SKM-1 (cell line): ENCODE measurements at regions not wholly inside any gene's neighbourhood (a gene's known extent, or its start where the extent isn't known, plus 50 kb on each side); places are given as distances from the start of the nearest gene placed in this dataset.
"Not testable (repeated sequence)": the region's sequence is repeated elsewhere in the genome, so short reads cannot be mapped to it uniquely, and the experiment has no call there.

ENCODE experiments used
- DNase-seq: peaks from one replicate; lab custom pipeline; 2025; ENCODE audit not compliant: unreplicated experiment; lab: John Stamatoyannopoulos, UW

DNA sequence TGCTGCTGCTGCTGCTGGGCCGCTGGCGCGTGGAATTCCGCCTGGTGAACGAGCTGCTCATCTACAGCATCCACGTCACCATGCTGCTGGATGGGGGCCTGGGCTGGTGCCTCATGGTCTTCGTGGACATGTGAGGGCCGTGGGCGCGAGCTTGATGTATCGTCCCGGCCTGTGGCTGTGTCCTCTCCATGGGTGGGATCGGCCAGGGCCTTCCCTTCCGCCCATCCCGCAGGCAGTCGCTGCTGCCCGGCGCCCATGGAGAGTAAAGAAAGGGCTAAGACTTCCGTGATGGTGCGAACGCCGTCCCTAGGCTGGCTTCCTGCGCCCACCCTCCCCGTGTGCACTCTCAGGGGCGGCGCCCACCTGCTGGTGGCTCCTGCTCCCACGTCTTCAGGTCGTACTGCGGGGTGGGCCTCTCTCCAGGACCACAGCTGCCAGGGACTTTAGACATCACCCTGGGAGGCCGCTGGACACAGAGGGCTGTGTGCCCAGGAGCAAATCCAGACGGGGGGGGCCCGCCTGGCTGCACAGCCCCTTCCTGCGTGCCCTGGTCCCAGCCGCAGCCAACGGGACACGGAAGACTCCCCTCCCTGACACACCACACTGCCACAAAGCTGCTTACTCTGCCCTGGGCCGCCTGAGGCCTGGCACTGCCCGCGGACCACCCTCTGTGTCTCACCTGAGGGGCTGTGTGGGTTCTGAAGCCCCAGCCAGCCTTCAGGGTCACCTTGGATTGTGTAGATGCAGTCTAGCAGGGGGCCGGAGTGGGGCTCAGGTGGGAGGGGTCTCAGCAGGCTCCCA lies 167.5 kb downstream of the SEPTIN7 start:
- no peak for DNase-seq

DNA sequence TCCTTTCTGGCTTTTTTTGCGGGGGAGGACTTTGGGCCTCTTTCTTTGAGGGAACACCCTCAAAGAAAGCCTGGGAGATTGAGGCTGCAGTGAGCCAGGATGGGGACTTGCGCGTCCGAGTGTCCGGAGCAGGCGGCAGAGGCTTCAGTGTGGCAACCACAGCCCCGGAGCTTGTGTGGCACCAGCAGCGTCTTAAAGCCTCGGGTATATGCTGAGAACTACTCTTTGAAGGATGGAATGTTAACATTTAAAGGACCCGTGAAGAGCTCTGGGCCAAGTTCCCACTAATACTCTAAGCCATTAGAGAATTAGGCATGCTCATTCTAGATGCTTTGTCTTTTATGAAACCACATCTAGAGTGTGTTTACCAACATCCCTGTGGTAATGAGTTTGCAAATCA lies 168.2 kb downstream of the SEPTIN7 start:
- DNase-seq: no peak

DNA sequence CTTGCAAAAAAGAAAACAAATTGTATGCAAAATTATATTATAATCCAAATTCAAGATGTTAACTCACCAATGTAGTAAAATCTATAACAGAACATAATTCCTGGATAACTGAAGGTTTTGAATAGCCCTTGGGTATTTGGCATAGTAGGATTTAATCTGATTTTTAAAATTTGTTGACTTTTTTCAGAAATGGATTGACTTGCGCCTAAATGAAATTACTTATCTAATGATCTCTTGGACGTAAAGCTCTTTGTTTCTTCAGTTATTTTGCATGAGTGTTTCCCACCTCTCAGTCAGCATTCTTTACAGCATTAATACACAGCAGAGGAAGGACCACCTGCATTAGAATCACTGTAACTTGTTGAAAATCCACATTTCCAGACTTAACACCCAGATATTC lies 169.6 kb downstream of the SEPTIN7 start:
- DNase-seq: no peak

DNA sequence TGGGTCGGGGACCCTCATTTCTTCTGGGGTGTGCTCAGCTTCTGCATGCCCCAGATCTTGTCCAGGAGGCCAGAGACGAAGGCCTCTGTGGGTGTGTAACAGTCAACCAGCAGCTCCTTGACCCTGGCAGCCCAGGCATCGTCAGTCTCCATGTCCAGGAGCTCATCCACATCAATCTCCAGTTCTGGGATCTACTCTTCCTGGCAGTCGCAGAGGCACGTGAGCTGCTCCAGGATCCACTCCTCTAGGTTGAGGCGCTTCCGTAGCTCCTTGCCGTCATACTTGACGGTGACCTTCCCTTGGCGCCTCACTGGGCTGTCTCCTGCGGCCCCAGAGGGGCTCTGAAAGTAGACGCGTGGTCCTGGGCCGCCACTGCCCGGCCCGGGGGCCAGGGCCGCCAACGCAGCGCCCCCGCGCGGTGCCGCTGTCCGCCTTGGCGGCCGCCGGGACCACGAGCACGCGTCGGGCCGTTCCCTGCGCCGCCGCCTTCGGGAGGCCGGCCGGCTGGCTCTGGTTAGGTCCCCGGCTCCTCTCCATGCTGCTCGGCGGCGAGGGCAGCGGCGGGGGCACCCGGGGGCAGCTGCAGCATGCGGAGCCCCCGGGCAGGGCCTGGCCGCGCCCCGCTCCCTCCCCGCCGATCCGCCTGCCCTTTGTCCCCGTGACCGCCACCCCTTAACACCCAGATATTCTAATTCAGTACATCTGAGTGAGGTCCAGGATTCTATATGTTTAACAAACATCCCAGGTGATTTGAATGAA lies 170.5 kb downstream of the SEPTIN7 start:
- no peak for DNase-seq

DNA sequence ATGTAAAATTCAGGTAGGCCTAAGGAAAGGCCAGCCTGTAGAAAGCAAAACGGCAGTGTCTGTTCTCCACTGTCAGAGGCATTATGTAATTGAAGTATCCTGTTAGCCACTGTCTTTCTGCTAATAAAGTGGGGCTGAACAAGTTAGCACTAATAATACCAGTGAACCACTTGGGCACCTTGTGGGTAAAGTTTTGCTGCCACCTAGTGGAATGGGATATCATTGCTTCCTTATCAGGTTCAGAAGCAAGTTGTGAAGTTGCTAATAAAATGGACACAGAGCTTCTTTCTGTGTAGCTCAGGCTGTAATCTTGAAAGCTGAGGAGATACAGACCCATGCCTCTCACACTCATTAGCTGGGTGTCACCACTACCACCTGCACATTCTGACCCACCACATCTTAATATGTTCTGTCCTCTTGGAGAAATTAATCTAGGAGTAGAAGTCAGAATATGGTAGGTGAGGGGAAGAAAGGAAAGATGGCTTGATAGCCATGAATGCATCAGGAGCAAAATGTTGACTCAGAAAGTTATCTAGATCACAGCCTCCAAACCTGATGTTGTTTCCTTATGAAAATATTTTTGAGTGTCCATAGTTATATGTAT lies 175.1 kb downstream of the SEPTIN7 start:
- DNase-seq: peak; percentile 63

DNA sequence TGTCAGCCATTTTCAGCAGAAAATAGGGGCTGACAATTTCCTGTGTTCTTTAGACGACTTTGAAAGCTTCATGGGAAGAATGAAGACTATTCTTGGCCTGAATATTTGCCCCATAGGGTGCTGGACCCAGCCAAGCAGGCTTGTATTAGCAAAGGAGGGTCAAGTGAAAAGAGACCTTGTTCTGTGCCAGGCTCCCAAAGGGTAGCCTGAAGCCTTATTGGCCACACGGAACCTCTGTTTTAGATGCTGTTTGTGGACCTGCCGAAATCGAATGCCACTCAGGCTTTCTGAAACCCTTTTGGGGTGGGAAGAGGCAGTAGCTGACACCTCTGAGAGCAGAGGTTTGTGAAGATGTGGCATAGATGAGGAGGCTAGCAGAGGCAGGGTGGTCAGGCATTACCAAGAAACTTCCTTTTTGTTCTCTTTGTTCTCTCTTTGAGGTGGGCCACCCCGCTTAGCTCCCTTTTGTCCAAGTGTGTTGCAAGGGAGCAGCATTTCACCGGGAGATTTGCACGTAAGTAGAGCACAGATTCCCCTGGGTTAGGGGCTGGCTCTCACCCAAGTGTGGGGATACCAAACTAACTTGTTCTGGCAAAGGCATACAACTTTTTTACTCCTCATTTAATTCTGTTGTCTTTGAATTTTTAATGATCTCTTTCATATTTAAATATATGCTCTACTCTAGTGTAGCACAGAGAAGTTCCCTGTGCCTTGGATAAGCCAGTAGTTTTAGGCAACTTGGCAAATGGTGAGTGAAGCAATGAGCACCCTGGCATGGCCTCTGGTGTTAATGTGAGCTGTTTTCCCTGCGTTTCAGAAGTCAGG lies 174.0 kb upstream of the EEPD1 start:
- DNase-seq: not testable (repeated sequence)

DNA sequence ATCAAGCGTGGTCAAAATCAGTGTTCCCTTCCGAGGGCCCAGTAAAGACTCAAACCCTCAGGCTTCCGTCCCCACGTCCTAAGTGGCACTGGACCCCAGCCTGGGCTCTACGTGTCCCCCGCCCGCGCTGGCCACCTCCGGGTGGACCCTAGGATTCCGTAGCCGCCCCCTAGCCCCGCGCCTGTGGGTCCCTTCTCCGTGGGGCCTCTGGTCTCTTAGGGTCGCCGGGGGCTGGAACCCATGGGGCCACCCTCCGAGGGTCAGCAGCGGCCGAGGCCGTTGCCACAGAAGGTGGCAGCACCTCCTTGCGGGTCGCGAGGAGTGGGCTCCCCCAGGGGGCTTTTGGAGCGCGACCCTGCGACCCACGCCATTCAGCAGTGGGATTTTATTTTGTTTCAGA lies 170.5 kb upstream of the EEPD1 start:
- no peak for DNase-seq

DNA sequence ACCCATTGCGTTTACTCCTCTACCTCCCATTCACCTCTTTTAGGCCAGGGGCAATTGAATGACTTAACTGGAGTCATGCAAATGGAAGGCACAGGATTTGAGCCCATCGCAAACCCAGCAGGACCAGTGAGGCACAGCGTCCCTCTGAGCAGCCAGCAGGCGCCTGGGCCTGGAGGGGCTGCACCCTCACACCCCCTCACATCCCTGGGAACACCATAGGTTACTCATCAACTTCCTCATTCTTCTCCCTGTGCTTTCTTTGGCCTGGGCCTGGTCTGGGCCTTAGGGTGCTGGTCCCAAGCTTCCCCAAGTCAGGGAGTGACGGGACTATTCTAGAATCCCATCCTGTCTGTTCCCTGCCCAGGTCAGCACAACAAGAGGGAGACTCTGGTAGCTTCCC lies 169.4 kb upstream of the EEPD1 start:
- DNase-seq: no peak

DNA sequence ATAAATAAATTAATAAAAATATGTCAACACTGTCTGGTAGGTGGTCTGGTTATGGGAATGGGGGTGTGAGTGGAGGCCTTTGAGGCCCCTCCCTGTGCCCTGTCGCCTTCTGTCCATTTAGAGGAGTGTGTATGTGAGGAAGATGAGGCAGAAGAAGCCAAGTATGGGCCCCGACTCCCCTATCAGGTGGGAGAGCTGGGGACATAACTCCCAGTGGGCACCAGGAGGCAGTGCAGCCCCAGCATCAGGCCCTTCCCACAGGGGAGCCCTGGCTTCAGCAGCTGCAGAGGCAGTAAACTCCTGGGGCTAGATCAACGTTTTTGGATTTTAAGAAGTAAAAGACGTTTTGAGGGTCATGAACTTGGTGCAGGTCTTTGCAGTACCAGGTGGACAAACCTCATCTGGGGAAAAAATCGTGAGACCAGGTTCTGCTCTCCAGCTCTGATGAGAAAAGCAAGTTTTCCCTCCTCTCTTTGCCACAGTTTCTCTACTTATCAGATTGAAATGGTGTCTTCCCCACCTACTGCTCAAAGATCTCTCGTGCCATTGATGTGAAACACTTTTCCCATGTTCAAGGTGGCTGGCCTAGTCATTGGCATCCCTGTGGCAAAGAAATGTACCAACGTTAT lies 167.8 kb upstream of the EEPD1 start:
- DNase-seq: peak; percentile 86

DNA sequence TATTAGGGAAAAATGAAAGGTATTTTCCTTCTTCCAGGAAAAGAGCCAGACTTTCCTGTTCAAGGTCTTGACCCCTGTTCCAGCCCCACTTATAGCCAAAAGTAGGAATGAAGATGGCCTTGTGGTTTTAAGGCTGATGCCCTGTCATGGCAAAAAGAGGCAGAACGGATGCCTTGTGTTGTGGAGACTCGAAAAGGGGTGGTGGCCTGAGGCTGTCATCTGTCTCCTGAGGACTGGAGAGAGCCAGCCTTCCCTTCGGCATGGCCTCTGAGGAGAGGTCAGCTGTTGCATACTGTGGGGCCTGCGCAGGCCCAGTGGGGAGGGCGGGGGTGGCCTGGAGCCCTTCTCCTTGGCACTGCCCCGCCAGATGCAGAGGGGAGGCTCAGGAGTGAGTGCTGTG lies 166.0 kb upstream of the EEPD1 start:
- no peak for DNase-seq

DNA sequence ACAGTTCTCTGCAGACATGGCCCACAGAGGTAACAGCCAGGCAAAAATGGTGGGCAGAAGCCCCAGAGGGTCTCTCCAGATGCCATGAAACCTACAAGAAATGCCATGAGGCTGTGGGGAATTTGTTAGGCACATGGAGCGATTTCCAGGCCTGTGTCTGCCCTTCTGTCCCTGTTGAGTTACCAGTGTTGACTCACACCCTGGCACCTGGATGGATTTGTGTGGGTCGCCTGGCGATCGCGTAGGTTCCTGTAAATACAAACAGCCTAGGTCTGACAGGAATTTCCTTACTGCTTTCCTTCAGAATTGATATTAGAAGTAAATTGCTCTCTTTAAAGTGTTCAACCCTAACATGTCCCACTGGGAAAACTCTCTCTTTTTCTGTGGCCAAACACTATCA lies 164.9 kb upstream of the EEPD1 start:
- no peak for DNase-seq

DNA sequence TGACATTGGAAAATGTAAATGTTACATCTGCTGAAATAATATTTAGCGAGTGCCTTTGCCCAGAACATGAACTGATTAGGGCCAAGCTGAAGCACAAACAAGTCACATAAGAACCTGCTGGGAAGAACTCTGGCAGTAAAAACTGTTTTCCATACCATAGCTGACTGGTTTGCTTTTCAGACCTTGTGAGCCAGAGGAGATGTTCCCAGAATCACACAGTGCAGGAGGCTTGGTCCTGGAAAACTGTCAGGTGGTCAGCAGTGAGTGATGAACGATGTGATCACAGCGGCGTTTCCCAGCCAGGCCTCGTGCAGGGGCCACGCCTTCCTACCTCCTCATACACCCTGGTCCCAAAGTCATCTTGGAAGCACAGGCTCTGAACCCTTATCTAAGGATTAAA lies 164.2 kb upstream of the EEPD1 start:
- no peak for DNase-seq

DNA sequence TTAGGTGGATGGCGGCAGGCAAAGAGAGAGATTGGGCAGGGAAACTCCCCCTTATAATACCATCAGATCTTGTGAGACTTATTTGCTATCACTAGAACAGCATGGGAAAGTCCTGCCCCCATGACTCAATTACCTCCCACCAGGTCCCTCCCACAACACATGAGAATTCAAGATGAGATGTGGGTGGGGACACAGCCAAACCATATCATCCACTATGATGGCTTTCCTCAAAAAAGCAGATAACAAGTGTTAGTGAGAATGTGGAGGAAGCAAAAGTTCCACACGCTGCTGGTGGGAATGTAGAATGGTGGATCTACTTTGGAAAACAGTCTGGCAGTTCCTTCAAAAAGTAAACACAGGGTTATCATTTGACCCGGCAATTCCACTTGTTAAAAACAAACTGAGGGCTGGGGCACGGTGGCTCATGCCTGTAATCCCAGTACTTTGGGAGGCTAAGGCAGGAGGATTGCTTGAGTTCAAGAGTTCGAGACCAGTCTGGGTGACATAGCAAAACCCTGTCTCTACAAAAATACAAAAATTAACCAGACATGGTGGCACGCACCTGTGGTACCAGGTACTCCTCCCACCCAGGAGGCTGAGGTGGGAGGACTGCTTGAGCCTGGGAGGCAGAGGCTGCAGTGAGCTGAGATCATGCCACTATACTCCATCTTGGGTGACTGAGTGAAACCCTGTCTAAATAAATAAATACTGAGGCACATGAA lies 161.4 kb upstream of the EEPD1 start:
- DNase-seq: no peak

DNA sequence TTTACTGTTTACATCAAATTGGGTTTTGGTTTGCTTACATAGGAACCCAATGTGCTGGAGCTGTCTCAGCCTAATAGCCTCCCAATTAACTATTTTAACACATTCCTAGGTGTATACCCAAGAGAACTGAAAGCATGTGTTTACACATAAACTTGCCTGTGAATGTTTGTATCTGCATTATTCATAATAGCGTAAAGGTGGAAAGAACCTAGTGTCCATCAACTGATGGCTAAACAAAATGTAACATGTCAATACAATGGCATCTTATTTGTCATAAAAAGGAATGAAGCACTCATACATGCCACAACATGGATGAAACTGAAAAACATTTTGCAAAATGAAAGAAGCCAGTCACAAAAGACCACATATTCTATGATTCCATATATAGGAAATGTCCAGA lies 160.6 kb upstream of the EEPD1 start:
- no peak for DNase-seq

DNA sequence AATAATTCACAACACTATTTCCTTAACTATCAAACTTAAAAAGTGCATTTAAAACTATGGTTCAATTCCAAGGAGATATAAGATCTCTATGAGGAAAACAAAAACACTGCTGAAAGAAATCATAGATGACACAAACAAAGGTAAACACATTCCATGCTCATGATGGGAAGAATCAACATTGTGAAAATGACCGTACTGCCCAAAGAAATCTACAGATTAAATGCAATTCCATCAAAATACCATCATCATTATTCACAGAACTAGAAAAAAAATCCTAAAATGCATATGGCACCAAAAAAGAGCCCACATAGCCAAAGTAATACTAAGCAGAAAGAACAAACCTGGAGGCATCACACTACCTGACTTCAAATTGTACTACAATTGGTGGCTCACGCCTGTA lies 159.9 kb upstream of the EEPD1 start:
- DNase-seq: no peak

DNA sequence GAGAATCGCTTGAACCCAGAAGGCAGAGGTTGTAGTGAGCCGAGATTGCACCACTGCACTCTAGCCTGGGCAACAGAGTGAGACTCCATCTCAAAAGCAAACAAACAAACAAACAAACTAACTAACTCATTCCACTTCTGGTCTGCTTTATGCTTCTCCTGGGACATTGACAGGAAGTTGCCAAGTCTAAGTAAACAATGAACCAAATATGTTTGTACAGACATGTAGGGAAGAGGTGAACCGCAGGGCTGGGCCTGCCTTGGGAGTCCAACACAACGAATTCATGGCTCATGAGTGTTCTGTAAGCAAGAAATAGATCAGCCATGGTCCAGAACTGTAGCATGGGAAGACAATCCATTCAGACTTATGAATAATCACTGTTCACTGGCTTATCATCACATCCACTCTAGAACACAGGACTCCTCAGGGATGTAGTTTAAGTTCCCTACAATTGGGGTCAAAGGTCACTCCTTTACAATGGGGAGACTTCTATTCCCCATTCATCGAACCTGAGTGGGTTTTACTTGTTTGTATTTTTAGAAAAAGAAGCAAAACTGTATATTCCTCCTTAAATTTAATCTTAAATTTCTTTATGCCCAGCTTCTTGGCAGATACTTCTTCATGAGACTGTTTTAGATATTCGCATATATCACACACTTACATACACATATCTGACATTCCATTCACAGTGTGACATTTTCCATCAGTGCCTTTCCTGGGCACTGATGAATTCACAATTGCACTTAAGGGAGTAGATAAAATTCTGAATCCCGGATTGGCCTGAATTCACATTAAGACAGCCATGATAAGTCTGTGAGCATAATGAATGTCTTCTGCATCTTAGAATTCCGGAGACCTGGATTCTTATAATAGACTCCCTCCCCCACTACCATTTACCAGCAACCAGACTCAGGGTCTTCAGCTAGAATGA lies 159.1 kb upstream of the EEPD1 start:
- DNase-seq: no peak

DNA sequence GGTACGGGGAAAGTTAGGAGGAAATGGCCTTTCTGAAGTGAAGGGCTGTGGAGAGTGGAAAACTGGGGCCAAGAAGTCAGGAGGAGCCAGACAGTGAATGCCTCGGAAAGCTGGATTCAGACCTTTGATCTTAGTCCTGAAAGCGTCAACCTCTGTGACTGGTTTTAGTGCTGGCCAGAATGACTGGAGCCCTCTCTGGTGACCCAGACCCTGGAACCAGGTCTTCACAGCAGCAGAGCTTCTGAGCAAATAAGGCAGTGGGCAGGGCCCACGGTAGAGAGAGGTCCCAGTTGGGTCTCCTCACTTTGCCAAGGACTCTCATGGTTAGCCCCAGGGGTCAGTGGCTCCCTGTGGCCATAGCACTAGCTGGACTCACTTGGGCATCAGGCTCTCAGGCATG lies 157.7 kb upstream of the EEPD1 start:
- DNase-seq: no peak

DNA sequence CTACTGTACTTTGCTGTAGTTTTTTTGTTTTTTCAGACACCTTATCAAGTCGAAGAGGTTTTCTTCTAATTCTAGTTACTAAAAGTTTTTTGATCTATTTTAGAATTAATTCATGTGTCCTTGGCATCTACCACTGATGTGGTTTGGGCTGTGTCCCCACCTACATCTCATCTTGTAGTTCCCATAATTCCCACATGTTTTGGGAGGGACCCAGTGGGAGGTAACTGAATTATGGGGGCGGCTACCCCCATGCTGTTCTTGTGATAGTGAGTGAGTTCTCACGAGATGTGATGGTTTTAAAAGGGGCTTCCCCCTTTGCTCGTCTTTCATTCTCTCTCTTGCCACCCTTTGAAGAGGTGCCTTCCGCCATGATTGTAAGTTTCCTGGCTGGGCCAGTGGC lies 154.6 kb upstream of the EEPD1 start:
- DNase-seq: no peak

DNA sequence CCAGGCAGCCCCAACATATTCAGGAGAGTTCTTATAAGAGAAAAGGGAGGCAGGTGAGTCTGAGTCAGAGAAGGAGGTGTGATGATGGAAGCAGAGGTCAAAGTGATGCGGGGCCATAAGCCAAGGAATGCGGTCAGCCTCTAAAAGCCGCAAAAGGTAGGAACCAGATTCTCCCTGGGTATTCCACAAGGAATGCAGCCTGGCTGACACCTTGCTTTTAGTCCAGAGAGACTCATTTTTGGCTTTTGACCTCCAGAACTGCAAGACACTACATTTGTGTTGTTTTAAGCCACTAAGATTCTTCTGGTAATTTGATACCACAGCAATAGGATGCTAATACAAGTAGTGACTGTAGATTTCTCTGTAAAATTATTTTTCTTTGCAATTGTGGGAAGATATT lies 151.5 kb upstream of the EEPD1 start:
- no peak for DNase-seq
